ENCODE measurements at regions not wholly inside any gene's neighbourhood (a gene's known extent, or its start where the extent isn't known, plus 50 kb on each side); places are given as distances from the start of the nearest gene placed in this dataset.

GRCh38 chr13:22700246-22700887, 480.4 kb upstream of the SGCG start:
- H3K9me3 ChIP-seq (replicated peaks; ENCODE audit: control insufficient read depth, low read depth, low read length), result no peaks in the 10 kb centered on the region
- 50% methylated on average over 2 of the region's 6 CpGs for WGBS (ENCODE audit: insufficient coverage)
- peak; percentile 74 for DNase-seq

DNA sequence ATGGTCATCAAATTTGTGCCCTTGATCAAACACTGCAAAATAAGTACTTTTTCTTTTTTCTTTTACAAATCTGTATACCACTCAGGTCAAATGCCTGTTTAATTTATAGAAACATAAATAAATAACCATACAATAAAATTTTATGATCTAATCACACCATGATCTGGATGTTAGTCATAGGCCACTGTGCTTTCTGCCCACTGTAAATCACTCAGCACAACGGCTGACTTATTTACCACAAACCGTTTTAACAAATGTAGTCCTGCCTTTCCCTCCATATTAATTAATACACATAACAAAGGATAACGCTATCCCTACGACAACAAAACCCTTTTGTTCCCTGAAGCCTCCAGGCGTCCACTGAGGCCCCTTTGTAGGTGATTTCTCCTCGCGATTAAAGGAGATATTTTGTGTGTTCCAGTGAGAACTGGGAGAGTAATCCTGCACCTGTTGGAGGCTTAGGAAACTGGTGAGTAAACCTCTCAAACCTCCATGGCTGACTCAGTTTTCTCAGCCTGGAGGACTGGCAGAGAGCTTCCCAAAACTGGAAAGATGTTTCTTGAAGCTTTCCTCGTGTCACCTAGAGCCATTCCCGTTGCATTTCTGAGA, 477.1 kb upstream of the SGCG start:
- peak; percentile 25 for DNase-seq
- no peak overlapping the region for H3K27ac ChIP-seq (ENCODE audit: low read length)
- WGBS (ENCODE audit: insufficient coverage), result 49% methylated on average over 3 of the region's 9 CpGs
- no peaks in the 10 kb centered on the region for H3K27me3 ChIP-seq (ENCODE audit: control insufficient read depth, insufficient read depth, low read length)
- H3K4me1 ChIP-seq (ENCODE audit: control insufficient read depth, insufficient read depth, low read length), result peaks cover 10% of the 10 kb centered on the region
- H3K9me3 ChIP-seq (replicated peaks; ENCODE audit: control insufficient read depth, low read depth, low read length), result no peaks in the 10 kb centered on the region
- H3K4me3 ChIP-seq (ENCODE audit: low read length), result no peak overlapping the region
- no peaks in the 10 kb centered on the region for H3K36me3 ChIP-seq (ENCODE audit: control insufficient read depth, insufficient read depth, low read length)

More at GRCh38 chr13:22700246-22700887, 480.4 kb upstream of the SGCG start:
- Histone ChIP-seq H3K4me1 (ENCODE audit: control insufficient read depth, insufficient read depth, low read length) (peaks cover 10% of the 10 kb centered on the region), H3K36me3 (ENCODE audit: control insufficient read depth, insufficient read depth, low read length) (no peaks in the 10 kb centered on the region), H3K27me3 (ENCODE audit: control insufficient read depth, insufficient read depth, low read length) (no peaks in the 10 kb centered on the region), H3K27ac (ENCODE audit: low read length) (no peak overlapping the region), H3K4me3 (ENCODE audit: low read length) (no peak overlapping the region)

DNA sequence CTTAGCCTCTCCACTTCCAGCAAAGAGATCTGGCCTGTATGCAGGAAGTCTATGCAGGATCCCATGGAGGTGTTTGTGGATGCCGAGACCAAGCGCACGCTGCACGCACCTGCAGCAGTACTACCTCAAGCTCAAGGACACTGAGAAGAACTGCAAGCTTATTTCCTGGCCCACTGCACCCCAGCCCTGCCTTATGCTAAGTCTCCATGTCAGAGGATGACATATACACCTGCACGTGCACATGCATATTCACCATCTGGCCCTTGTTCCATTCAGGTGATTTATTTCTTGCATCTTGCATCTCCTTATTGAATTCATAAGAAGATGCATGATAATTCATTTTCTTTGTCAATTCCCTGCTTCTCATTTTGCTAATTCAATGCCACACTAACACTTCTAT, 472.8 kb upstream of the SGCG start:
- Histone ChIP-seq H3K27ac (ENCODE audit: low read length) (no peak overlapping the region), H3K36me3 (ENCODE audit: control insufficient read depth, insufficient read depth, low read length) (no peaks in the 10 kb centered on the region), H3K4me3 (ENCODE audit: low read length) (no peak overlapping the region), H3K9me3 (replicated peaks; ENCODE audit: control insufficient read depth, low read depth, low read length) (no peaks in the 10 kb centered on the region), H3K4me1 (ENCODE audit: control insufficient read depth, insufficient read depth, low read length) (peaks cover 10% of the 10 kb centered on the region), H3K27me3 (ENCODE audit: control insufficient read depth, insufficient read depth, low read length) (no peaks in the 10 kb centered on the region)
- no peak for DNase-seq
- 80% methylated on average over 4 of the region's 5 CpGs for WGBS (ENCODE audit: insufficient coverage)

DNA sequence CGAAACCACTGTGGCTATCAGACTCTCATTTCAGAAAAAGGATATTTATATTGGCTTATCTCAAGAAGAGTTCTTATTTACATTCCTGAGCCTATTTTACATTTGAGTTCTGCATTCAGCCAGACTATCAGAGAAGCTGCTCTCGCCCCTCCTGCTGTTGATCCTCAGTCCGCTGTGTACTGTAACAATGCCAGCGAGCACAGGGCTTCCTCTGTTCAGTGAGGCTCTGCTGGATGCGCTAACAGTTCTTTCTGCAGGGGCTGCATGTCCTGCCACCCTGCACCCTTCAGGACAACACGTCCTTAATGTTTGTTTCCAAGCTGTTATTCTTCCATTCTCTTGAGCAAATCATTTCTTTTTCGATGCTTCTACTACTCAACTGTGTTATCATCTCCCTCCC, 463.7 kb upstream of the SGCG start:
- Histone ChIP-seq H3K9me3 (replicated peaks; ENCODE audit: control insufficient read depth, low read depth, low read length) (no peaks in the 10 kb centered on the region), H3K27ac (ENCODE audit: low read length) (no peak overlapping the region), H3K4me1 (ENCODE audit: control insufficient read depth, insufficient read depth, low read length) (no peaks in the 10 kb centered on the region), H3K36me3 (ENCODE audit: control insufficient read depth, insufficient read depth, low read length) (no peaks in the 10 kb centered on the region), H3K27me3 (ENCODE audit: control insufficient read depth, insufficient read depth, low read length) (no peaks in the 10 kb centered on the region), H3K4me3 (ENCODE audit: low read length) (no peak overlapping the region)
- no peak for DNase-seq
- 83% methylated on average over 6 of the region's 7 CpGs for WGBS (ENCODE audit: insufficient coverage)

DNA sequence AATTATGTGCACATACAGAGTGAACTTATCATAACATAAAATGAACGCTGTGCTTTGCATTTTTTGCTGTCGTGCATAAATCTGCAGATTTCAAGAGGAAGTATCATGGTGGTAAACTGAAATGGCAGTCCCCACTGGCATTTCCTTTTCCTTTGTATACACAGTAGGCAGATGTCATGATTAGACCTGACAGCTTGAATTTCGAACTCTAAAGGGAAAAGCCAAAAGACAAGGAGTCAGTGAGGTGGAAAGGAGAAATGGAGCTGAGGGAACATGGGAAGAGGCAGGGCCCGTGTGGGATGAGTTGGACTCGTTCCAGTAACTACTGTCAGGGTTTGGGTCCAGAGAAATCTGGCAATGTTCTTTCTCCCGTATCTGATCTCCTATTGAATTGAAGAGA, 454.1 kb upstream of the SGCG start:
- Histone ChIP-seq H3K27me3 (ENCODE audit: control insufficient read depth, insufficient read depth, low read length) (no peaks in the 10 kb centered on the region), H3K9me3 (replicated peaks; ENCODE audit: control insufficient read depth, low read depth, low read length) (no peaks in the 10 kb centered on the region), H3K4me3 (ENCODE audit: low read length) (no peak overlapping the region), H3K27ac (ENCODE audit: low read length) (no peak overlapping the region), H3K36me3 (ENCODE audit: control insufficient read depth, insufficient read depth, low read length) (no peaks in the 10 kb centered on the region), H3K4me1 (ENCODE audit: control insufficient read depth, insufficient read depth, low read length) (no peaks in the 10 kb centered on the region)
- DNase-seq, result no peak
- 43% methylated on average over 1 of the region's 6 CpGs for WGBS (ENCODE audit: insufficient coverage)

DNA sequence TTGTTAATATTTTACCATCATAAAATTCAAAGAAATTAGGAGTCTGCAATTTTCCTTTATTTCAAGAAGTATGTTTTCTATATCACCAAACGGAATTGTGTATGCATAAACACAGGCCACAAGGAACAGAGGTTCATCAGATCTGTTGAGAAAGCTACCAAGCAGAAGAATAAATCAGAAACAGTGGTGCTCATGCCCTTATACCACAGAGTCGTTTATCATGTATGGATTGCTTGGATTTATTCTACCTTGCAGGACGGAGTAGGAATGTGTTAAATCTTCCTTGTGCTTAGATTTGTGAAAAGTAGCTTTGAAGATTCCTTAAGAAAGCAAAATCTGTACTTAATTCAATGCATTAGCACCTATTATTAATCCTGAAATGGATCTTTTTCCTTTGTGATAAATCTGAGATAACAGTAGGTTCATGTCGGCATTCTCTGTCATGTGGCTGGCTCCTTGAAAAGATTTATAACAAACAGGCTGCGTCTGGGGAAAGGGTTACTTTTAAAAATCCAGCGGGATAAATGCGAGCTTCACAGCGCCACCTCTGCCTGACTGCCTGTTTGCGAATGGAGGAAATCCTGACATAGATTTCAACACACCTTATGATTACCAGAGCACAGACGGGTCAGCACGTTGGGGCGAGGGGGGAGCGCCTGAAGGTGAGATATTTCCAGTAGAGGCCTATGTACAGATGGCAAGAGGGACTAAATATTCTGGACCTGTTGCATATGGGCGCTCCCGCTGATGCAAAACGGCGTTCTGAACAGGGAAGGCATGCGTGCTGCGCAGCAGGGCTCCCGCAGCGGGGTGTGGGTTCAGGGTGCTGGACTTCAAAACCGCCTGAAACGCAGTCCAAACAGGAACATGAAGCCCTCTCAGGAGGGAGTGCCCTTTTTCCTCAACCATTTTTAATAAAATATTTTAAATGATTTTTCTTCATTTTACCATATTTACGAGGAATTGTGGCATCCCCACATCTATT, 445.5 kb upstream of the SGCG start:
- H3K36me3 ChIP-seq (ENCODE audit: control insufficient read depth, insufficient read depth, low read length), result no peaks in the 10 kb centered on the region
- 58% methylated on average over 15 of the region's 24 CpGs for WGBS (ENCODE audit: insufficient coverage)
- H3K27me3 ChIP-seq (ENCODE audit: control insufficient read depth, insufficient read depth, low read length), result peaks cover 5% of the 10 kb centered on the region
- no peak overlapping the region for H3K27ac ChIP-seq (ENCODE audit: low read length)
- no peaks in the 10 kb centered on the region for H3K9me3 ChIP-seq (replicated peaks; ENCODE audit: control insufficient read depth, low read depth, low read length)
- no peak overlapping the region for H3K4me3 ChIP-seq (ENCODE audit: low read length)
- no peaks in the 10 kb centered on the region for H3K4me1 ChIP-seq (ENCODE audit: control insufficient read depth, insufficient read depth, low read length)
- no peak for DNase-seq

DNA sequence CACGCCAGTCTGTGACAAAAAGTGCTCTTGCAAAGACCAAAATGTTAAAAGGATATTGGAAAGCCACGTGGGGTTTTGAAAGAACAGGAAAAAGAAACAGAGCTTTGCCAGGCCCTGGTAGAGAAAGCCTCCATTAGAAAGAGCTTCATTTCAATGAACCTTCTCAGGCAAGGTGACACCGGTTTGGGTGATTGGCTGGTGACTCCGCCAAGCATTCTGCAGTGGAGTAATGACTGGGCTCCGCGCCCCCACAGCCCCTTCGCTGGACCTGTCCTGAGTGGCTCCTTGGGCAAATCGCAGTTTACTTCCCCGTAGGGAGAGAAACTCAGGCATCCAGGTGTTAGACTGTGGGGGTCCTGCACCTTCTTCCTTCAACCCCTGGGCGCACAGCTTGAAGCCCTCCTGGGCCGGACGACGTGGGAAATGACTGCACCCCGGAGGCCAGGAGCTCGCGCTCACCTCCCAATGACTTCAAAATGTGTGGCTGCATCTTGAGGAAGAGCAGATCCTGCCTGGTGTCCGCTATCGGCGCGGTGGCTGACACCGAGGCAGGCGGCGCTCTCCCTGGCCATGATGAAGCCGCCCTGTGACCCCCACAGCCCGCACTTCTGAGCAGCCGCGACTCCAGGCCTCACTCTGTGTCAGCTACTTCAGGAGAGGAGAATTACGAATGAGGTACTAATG, 444.6 kb upstream of the SGCG start:
- Histone ChIP-seq H3K27me3 (ENCODE audit: control insufficient read depth, insufficient read depth, low read length) (peaks cover 5% of the 10 kb centered on the region), H3K36me3 (ENCODE audit: control insufficient read depth, insufficient read depth, low read length) (no peaks in the 10 kb centered on the region), H3K4me3 (ENCODE audit: low read length) (no peak overlapping the region), H3K27ac (ENCODE audit: low read length) (no peak overlapping the region), H3K9me3 (replicated peaks; ENCODE audit: control insufficient read depth, low read depth, low read length) (no peaks in the 10 kb centered on the region), H3K4me1 (ENCODE audit: control insufficient read depth, insufficient read depth, low read length) (no peaks in the 10 kb centered on the region)
- DNase-seq, result no peak
- WGBS (ENCODE audit: insufficient coverage), result 58% methylated on average over 19 of the region's 28 CpGs

DNA sequence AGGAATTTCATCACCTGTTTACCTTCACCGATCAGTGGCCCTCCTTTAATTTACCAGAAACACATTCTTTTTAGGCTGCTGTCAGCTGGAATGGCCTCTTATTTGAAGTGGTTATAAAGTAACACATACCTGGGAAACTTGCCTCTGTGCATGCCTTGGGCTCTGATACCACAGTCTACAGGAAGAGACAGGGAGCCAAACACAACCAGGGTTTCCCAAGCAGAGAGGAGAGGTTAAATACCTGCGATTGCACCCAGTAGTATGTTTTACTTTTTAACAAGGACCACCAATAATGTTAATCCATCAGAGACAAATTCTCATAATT, 444.0 kb upstream of the SGCG start:
- no peaks in the 10 kb centered on the region for H3K4me1 ChIP-seq (ENCODE audit: control insufficient read depth, insufficient read depth, low read length)
- H3K9me3 ChIP-seq (replicated peaks; ENCODE audit: control insufficient read depth, low read depth, low read length), result no peaks in the 10 kb centered on the region
- no peaks in the 10 kb centered on the region for H3K36me3 ChIP-seq (ENCODE audit: control insufficient read depth, insufficient read depth, low read length)
- peaks cover 5% of the 10 kb centered on the region for H3K27me3 ChIP-seq (ENCODE audit: control insufficient read depth, insufficient read depth, low read length)
- no peak for DNase-seq
- H3K27ac ChIP-seq (ENCODE audit: low read length), result no peak overlapping the region
- WGBS (ENCODE audit: insufficient coverage), result no CpG with 5 or more reads among the region's 2 CpGs
- H3K4me3 ChIP-seq (ENCODE audit: low read length), result no peak overlapping the region

GRCh38 chr13:22738357-22738756, 442.4 kb upstream of the SGCG start:
- Histone ChIP-seq H3K27ac (ENCODE audit: low read length) (no peak overlapping the region), H3K4me3 (ENCODE audit: low read length) (no peak overlapping the region), H3K27me3 (ENCODE audit: control insufficient read depth, insufficient read depth, low read length) (peaks cover 5% of the 10 kb centered on the region), H3K9me3 (replicated peaks; ENCODE audit: control insufficient read depth, low read depth, low read length) (no peaks in the 10 kb centered on the region), H3K4me1 (ENCODE audit: control insufficient read depth, insufficient read depth, low read length) (no peaks in the 10 kb centered on the region), H3K36me3 (ENCODE audit: control insufficient read depth, insufficient read depth, low read length) (no peaks in the 10 kb centered on the region)
- no peak for DNase-seq
- WGBS (ENCODE audit: insufficient coverage), result no CpG with 5 or more reads among the region's 3 CpGs

GRCh38 chr13:22740264-22740663, 440.5 kb upstream of the SGCG start:
- no peak overlapping the region for H3K4me3 ChIP-seq (ENCODE audit: low read length)
- no peak for DNase-seq
- no CpG with 5 or more reads among the region's 3 CpGs for WGBS (ENCODE audit: insufficient coverage)
- H3K4me1 ChIP-seq (ENCODE audit: control insufficient read depth, insufficient read depth, low read length), result no peaks in the 10 kb centered on the region
- peaks cover 5% of the 10 kb centered on the region for H3K27me3 ChIP-seq (ENCODE audit: control insufficient read depth, insufficient read depth, low read length)
- no peaks in the 10 kb centered on the region for H3K9me3 ChIP-seq (replicated peaks; ENCODE audit: control insufficient read depth, low read depth, low read length)
- H3K36me3 ChIP-seq (ENCODE audit: control insufficient read depth, insufficient read depth, low read length), result no peaks in the 10 kb centered on the region
- H3K27ac ChIP-seq (ENCODE audit: low read length), result no peak overlapping the region

Measured in muscle of leg (tissue), 3 donors.